GM18502 (cell line): ENCODE measurements at regions not wholly inside any gene's neighbourhood (a gene's known extent, or its start where the extent isn't known, plus 50 kb on each side); places are given as distances from the start of the nearest gene placed in this dataset.
A peak's percentile ranks its signal among the peaks of the same experiment; 100 is the strongest.

Source experiments
- ATAC-seq: cut with Tn5 transposase; IDR thresholded peaks from one replicate; pipeline ENCODE4 v1.9.1; 2021; ENCODE audit warnings: mild to moderate bottlenecking; ENCODE audit not compliant: unreplicated experiment, poor library complexity

GRCh38 chr21:15149600-15150224 is 84.9 kb upstream of the NRIP1 start:
- ATAC-seq, result no peak

GRCh38 chr21:15151385-15152103 is 86.7 kb upstream of the NRIP1 start:
- no peak for ATAC-seq

GRCh38 chr21:15152591-15152990 is 87.8 kb upstream of the NRIP1 start:
- ATAC-seq, result no peak

- ATAC-seq, result peak; percentile 96
These were observed 94.7 kb upstream of the NRIP1 start for GRCh38 chr21:15159382-15160020.

- no peak for ATAC-seq
These were observed 95.3 kb upstream of the NRIP1 start for GRCh38 chr21:15160136-15160535.

DNA sequence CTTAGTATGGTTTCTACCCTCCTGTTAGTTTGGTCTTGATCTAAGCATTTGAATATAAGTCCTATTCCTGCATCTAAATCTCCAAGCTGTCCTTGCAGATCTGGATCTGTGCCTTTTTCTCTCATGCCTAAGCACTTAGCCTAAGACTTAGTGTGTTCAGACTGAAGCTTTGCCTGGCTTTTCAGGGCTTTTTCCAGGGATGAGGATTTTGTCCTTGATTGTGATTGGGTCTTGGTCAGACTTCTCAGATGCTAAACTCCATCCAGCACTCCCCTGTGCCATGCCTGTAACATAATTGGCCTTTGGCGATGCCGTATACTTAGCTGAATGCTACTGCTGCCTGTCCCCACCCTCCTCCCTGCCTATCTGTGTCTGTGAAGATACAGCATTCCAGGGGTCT is 98.1 kb upstream of the NRIP1 start:
- ATAC-seq, result no peak

DNA sequence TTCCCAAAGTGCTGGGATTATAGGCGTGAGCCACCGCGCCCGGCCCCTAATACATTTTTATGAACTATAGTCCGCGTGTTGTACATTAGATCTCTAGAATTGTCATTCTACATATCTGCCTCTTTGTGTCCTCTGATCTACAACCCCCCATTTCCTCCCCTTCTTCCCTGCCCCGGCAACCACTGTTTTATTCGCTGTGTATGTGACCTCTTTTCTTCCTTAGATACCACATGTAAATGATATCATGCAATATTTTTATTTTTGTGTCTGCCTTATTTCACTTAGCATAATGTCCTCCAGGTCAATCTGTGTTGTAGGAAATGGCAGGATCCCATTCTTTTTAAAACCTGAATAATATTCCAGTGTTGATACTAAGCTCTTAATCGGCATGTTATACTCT is 99.5 kb upstream of the NRIP1 start:
- ATAC-seq, result no peak

GRCh38 chr21:15164678-15165303 is 100.0 kb upstream of the NRIP1 start:
- no peak for ATAC-seq

GRCh38 chr21:15170614-15171013 is 105.8 kb upstream of the NRIP1 start:
- ATAC-seq, result no peak

GRCh38 chr21:15171546-15171945 is 106.7 kb upstream of the NRIP1 start:
- no peak for ATAC-seq

DNA sequence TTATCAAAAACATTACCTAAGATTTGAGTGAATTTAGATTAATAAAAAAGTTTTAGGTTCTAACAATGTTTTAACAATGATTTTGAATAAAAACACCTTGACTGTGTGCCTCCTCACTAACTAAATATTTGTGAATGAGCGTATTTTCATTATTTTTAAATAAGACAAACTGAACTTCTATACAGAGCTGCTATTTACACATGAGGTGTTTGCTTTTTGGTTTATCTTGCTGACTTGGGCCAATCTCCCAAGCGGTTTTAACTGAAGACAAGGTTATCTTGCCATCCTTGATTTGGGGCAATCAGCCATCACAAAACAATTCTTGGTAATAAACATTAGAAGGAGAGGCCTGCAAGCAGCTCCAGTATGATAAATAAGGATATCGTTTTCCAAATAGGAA is 108.2 kb upstream of the NRIP1 start:
- no peak for ATAC-seq

GRCh38 chr21:15174923-15175322 is 110.1 kb upstream of the NRIP1 start:
- ATAC-seq, result no peak

GRCh38 chr21:15182731-15183130 is 117.9 kb upstream of the NRIP1 start:
- ATAC-seq, result no peak

DNA sequence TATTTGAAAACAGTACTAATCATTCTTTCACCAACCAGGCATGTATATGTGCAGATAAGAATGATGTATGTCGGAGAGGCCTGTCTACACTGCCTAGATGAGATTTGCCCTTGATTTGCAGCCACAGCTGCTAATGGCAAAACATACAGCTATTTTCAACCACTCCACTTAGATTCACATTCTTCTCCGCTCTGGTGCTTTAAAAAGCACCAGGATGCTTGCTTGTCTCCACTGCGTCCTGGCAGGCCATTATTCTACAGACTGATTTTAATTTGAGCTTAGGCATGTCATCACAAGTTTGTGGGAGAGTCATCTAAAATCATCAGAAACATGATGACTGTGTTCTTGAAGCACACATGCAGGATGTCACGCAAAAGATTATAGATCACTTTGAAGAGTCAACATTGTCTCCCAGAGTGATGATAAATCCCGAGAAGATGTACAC is 119.0 kb upstream of the NRIP1 start:
- ATAC-seq, result no peak

DNA sequence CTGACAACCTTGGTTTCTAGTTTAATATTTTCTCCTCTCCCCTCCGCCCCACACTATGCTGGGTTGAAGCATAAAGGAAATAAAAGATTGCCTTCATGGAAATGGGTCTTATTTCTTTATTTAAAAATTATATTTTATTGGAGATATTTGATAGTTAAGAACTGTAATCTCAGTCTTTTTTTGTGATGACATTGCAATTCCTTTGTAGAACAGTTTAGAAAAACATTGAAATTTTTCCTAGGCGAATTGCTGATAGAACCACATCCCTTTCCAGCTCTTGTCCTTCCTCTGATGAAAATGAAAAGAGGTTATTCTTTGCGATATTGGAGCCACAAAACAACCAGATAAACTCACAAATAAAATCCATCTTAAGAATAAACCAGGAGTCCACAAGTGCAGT is 125.6 kb upstream of the NRIP1 start:
- no peak for ATAC-seq

DNA sequence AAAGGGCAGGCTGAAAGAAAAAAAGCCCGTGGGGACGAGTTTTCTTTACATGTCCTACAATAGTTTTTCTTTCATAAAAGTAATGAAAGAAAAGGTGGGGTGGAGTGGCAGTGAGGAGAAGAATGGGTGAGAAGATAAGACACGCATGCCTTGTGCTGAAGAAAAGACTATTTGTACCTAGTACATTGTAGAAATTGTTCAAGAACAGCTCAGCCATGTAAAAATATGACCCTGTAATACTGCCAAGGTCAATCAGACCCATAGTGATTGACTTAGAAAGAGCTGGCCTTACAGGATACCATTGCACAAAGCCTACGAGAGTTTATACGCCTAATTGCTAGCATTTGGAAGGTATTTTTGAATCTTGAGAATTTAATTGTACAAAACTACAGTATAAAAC is 126.0 kb upstream of the NRIP1 start:
- ATAC-seq, result no peak

GRCh38 chr21:15191342-15191741 is 126.5 kb upstream of the NRIP1 start:
- ATAC-seq, result no peak

- ATAC-seq, result no peak
These were observed 127.4 kb upstream of the NRIP1 start for GRCh38 chr21:15192243-15192642.

DNA sequence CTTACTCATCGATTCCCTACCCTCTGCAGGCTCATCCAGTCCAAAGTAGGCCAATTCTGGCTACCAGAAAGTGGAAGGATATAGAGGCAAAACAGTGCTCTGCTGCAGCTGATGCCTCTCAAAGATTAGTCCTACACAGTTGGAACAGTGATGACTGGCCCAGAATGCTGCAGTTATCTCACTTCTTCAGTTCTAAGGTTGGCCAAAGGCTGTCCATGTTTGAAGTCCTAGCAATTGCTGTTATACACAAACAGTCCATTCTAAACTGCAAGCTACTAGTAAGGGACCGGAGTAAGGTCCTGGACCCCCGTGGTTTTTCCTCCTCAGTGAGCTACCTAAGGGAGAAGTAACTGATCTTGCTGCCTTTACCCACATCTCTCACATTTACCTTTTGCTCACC is 129.1 kb upstream of the NRIP1 start:
- ATAC-seq, result no peak

DNA sequence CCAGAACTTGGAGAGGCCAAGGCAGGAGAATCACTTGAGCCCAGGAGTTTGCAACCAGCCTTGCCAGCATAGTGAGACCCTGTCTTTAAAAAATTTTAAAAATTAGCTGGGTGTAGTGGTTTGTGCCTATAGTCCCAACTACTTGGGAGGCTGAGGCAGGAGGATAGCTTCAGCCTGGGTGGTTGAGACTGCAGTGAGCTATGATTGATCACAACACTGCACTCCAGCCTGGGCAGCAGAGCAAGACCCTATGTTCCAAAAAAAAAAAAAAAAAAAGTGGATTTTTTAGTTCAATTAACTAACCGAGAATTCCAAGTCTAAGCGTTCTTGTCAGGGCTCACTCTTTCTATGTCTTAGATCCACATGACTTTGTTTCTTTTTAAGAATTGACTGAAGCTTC is 130.3 kb upstream of the NRIP1 start:
- no peak for ATAC-seq

GRCh38 chr21:15195768-15196167 is 131.0 kb upstream of the NRIP1 start:
- ATAC-seq, result no peak
